ENCODE measurements at regions not wholly inside any gene's neighbourhood (a gene's known extent, or its start where the extent isn't known, plus 50 kb on each side); places are given as distances from the start of the nearest gene placed in this dataset.
"Not testable (repeated sequence)": the region's sequence is repeated elsewhere in the genome, so short reads cannot be mapped to it uniquely, and the experiment has no call there.

- DNase-seq: not testable (repeated sequence)
Measured at GRCh38 chr2:106249157-106249828, 55.2 kb upstream of the UXS1 start.

- peak in 1 of 3 experiments; percentile 59 for DNase-seq
Measured at GRCh38 chr2:106248548-106249151, 54.5 kb upstream of the UXS1 start.
